Activated CD4-positive, alpha-beta T cell treated with anti-CD3 and anti-CD28 coated beads, Interleukin-2, amount 50 U/mL, for 16 hours (primary cell): ENCODE measurements at regions not wholly inside any gene's neighbourhood (a gene's known extent, or its start where the extent isn't known, plus 50 kb on each side); places are given as distances from the start of the nearest gene placed in this dataset.
"Not testable (repeated sequence)": the region's sequence is repeated elsewhere in the genome, so short reads cannot be mapped to it uniquely, and the experiment has no call there.

Experiments
- DNase-seq: peaks from one replicate; pipeline ENCODE4 v3.0.0-alpha.2; 2020

- no peak for DNase-seq
These were observed 76.7 kb upstream of the RUBCNL start for GRCh38 chr13:46463719-46464118.

DNA sequence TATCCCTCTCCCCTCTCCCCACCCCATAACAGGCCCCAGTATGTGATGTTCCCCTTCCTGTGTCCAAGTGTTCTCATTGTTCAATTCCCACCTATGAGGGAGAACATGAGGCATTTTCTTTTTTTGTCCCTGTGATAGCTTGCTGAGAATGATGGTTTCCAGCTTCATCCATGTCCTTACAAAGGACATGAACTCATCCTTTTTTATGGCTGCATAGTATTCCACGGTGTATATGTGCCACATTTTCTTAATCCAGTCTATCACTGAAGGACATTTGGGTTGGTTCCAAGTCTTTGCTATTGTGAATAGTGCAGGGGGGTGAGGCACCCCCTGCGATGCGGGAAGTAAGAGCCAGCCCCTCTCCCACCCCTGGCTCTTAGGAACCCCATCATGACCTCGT lies 73.2 kb upstream of the RUBCNL start:
- DNase-seq: not testable (repeated sequence)

- DNase-seq: not testable (repeated sequence)
These were observed 70.2 kb upstream of the RUBCNL start for GRCh38 chr13:46457255-46457654.

- peak; percentile 3 for DNase-seq
These were observed 68.9 kb upstream of the RUBCNL start for GRCh38 chr13:46455924-46456323.

DNA sequence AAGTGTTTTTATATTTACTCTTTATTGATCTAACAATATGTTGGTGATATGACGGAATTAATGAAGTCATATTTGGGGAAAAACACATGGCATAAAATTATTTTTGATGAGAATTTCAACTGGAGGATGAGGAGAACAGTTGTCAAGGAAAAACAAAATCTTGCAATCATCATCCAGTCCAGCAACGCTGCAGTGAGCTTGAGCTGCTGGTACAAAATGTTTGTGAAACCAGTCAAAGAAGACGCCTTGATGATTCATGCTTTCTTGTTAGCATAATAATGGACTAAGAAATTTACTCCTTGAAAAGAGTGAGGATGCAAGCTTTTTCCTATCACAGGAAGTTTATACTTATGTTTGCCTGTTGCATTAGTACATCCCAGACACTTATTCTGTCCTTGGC lies 64.1 kb upstream of the RUBCNL start:
- not testable (repeated sequence) for DNase-seq

- DNase-seq: not testable (repeated sequence)
These were observed 62.9 kb upstream of the RUBCNL start for GRCh38 chr13:46449949-46450348.

DNA sequence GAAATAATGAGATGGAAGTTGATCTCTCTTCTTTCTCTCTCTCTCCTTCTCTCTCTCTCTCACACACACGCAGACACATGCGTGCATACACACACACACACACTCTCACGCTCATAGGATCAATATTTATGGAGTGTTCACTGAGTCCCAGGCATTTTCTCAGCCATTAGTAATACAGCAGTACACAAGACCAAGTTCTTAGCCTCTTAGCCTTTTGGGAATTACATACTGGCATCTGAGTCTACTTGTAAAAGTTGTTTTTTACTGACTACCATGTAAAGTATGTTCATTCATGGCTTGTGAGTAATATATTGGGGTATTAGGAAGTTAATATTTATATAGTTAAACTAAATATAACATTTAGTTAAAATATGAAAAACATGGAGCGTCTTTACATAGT lies 61.1 kb upstream of the RUBCNL start:
- not testable (repeated sequence) for DNase-seq

GRCh38 chr13:46437808-46438404 lies 50.9 kb upstream of the RUBCNL start:
- not testable (repeated sequence) for DNase-seq
